ENCODE measurements at regions not wholly inside any gene's neighbourhood (a gene's known extent, or its start where the extent isn't known, plus 50 kb on each side); places are given as distances from the start of the nearest gene placed in this dataset.
A peak's percentile ranks its signal among the peaks of the same experiment; 100 is the strongest.

DNA sequence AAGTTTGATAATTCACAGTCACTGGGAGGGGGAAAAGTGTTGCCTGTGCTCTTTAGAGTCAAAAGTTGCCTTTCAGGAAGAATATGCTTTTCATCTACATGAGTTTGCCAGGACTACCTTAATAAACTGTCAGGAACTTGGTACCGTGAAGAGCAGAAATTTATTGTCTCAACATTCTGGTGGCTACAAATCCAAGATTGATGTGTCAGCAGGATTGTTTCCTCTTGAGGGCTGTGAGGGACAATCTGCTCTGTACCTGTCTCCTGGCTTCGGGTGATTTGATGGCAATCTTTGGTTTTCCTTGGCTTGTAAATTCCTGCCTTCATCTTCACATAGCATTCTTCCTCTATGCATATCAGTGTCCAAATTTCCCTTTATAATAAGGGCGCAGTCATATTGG lies 277.2 kb downstream of the PDGFC start:
- H3K4me3 ChIP-seq (ENCODE audit: low read length) = no peak overlapping the region
- no peak overlapping the region for H3K9ac ChIP-seq (ENCODE audit: extremely low read depth, low read length, poor library complexity, severe bottlenecking)
- Mint-ChIP-seq H3K4me3 (no peak overlapping the region), H3K27me3 (ENCODE audit: insufficient read depth) (no peaks in the 10 kb centered on the region), H3K9me3 (no peaks in the 10 kb centered on the region), H3K27ac (no peak overlapping the region), H3K36me3 (ENCODE audit: low read depth) (no peaks in the 10 kb centered on the region), H3K4me1 (no peaks in the 10 kb centered on the region)
- TF ChIP-seq, protein P1, sequence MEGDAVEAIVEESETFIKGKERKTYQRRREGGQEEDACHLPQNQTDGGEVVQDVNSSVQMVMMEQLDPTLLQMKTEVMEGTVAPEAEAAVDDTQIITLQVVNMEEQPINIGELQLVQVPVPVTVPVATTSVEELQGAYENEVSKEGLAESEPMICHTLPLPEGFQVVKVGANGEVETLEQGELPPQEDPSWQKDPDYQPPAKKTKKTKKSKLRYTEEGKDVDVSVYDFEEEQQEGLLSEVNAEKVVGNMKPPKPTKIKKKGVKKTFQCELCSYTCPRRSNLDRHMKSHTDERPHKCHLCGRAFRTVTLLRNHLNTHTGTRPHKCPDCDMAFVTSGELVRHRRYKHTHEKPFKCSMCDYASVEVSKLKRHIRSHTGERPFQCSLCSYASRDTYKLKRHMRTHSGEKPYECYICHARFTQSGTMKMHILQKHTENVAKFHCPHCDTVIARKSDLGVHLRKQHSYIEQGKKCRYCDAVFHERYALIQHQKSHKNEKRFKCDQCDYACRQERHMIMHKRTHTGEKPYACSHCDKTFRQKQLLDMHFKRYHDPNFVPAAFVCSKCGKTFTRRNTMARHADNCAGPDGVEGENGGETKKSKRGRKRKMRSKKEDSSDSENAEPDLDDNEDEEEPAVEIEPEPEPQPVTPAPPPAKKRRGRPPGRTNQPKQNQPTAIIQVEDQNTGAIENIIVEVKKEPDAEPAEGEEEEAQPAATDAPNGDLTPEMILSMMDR (conservative IDR thresholded peaks at IDR 0.05) = no peak
- 89 to 93% methylated on average over 3 of the region's 3 CpGs for WGBS, 2 experiments (ENCODE audit: insufficient coverage in 1 of 2, insufficient read length in 1 of 2)
- H3K36me3 ChIP-seq (ENCODE audit: control insufficient read depth, insufficient read depth, low read length) = no peaks in the 10 kb centered on the region
- H3K4me1 ChIP-seq (ENCODE audit: control insufficient read depth, insufficient read depth, low read length) = no peaks in the 10 kb centered on the region
- no peaks in the 10 kb centered on the region for H3K9me3 ChIP-seq (ENCODE audit: control insufficient read depth, low read length)
- no peak for DNase-seq
- H3K27me3 ChIP-seq (ENCODE audit: control insufficient read depth, insufficient read depth, low read length, poor library complexity, severe bottlenecking) = no peaks in the 10 kb centered on the region
- H3K27ac ChIP-seq (ENCODE audit: low read depth, low read length) = no peak overlapping the region

DNA sequence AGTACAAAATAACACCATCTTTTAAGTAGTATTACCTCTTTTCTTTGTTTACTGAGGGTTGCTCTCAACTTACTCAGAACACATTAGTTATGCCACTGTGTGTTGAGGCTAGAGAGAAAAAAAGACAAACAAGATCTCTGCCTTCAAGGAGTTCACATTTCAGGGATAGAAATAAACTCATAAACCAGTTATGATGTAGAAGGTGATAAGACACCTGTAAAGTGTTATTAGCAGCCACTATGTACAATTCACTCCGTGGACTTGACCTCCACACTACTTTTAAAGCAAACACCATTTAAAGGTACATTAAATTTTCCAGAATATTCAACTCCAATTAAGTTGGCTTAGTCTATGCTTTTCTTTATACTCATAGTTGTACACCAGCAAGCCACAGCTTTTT lies 278.0 kb downstream of the PDGFC start:
- Histone ChIP-seq H3K9me3 (ENCODE audit: control insufficient read depth, low read length) (no peaks in the 10 kb centered on the region), H3K36me3 (ENCODE audit: control insufficient read depth, insufficient read depth, low read length) (no peaks in the 10 kb centered on the region), H3K27ac (ENCODE audit: low read depth, low read length) (no peak overlapping the region), H3K4me1 (ENCODE audit: control insufficient read depth, insufficient read depth, low read length) (no peaks in the 10 kb centered on the region), H3K4me3 (ENCODE audit: low read length) (no peak overlapping the region), H3K9ac (ENCODE audit: extremely low read depth, low read length, poor library complexity, severe bottlenecking) (no peak overlapping the region), H3K27me3 (ENCODE audit: control insufficient read depth, insufficient read depth, low read length, poor library complexity, severe bottlenecking) (no peaks in the 10 kb centered on the region)
- TF ChIP-seq, protein P1 (conservative IDR thresholded peaks at IDR 0.05) = no peak
- WGBS, 2 experiments (ENCODE audit: insufficient coverage in 1 of 2, insufficient read length in 1 of 2) = 82% methylated on average over 1 of the region's 1 CpG; no CpG with 5 or more reads in 1 of the 2 experiments
- no peak for DNase-seq
- Mint-ChIP-seq H3K27ac (no peak overlapping the region), H3K36me3 (ENCODE audit: low read depth) (no peaks in the 10 kb centered on the region), H3K4me3 (no peak overlapping the region), H3K4me1 (no peaks in the 10 kb centered on the region), H3K9me3 (no peaks in the 10 kb centered on the region), H3K27me3 (ENCODE audit: insufficient read depth) (no peaks in the 10 kb centered on the region)

DNA sequence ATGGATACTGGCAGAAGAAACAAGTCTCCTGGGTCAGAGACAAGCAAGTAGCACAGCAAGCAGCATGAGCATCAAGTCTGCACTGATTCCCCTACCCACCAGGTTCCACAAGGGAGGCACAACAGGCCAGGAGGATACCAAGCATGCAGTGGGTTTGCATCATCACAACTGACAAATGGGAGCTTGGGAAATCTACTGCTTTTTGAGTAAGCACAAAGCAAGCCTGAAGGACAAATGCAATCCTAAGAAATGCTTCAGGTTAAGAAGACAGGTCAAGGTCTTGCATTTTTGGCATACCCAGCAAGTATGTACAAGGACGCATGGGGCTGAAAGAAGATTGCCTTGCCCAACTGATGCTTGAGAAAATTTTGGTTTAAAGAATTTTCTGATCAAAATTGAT lies 279.6 kb downstream of the PDGFC start:
- Mint-ChIP-seq H3K36me3 (ENCODE audit: low read depth) (no peaks in the 10 kb centered on the region), H3K4me3 (no peak overlapping the region), H3K27ac (no peak overlapping the region), H3K27me3 (ENCODE audit: insufficient read depth) (no peaks in the 10 kb centered on the region), H3K9me3 (no peaks in the 10 kb centered on the region), H3K4me1 (no peaks in the 10 kb centered on the region)
- no peaks in the 10 kb centered on the region for H3K36me3 ChIP-seq (ENCODE audit: control insufficient read depth, insufficient read depth, low read length)
- no peak overlapping the region for H3K9ac ChIP-seq (ENCODE audit: extremely low read depth, low read length, poor library complexity, severe bottlenecking)
- TF ChIP-seq, protein P1 (conservative IDR thresholded peaks at IDR 0.05) = peak; percentile 5
- no peak overlapping the region for H3K4me3 ChIP-seq (ENCODE audit: low read length)
- H3K4me1 ChIP-seq (ENCODE audit: control insufficient read depth, insufficient read depth, low read length) = no peaks in the 10 kb centered on the region
- no peak overlapping the region for H3K27ac ChIP-seq (ENCODE audit: low read depth, low read length)
- H3K9me3 ChIP-seq (ENCODE audit: control insufficient read depth, low read length) = no peaks in the 10 kb centered on the region
- no peaks in the 10 kb centered on the region for H3K27me3 ChIP-seq (ENCODE audit: control insufficient read depth, insufficient read depth, low read length, poor library complexity, severe bottlenecking)
- DNase-seq = no peak
- WGBS, 2 experiments (ENCODE audit: insufficient coverage in 1 of 2, insufficient read length in 1 of 2) = 87 to 100% methylated on average over 1 of the region's 1 CpG
